RWPE1 (cell line): ENCODE measurements at regions not wholly inside any gene's neighbourhood (a gene's known extent, or its start where the extent isn't known, plus 50 kb on each side); places are given as distances from the start of the nearest gene placed in this dataset.
"Not testable (repeated sequence)": the region's sequence is repeated elsewhere in the genome, so short reads cannot be mapped to it uniquely, and the experiment has no call there.

ENCODE experiments used
- CTCF ChIA-PET: fragments of 350-600 bp; sonication (Branson Sonifier 250); formaldehyde crosslinking; extraction: SDS; loops from one replicate; lab custom pipeline; 2021; lab: Yijun Ruan, JAX
- POLR2A ChIA-PET: fragments of 400-600 bp; formaldehyde crosslinking; extraction: SDS; loops from one replicate; lab custom pipeline; 2020; ENCODE audit warnings: antibody characterized with exemption; ENCODE audit not compliant: low non-redundant PET; lab: Yijun Ruan, JAX
- DNase-seq: peaks from one replicate; pipeline ENCODE4 v3.0.0; 2012; ENCODE audit warnings: low spot score
- H3K27ac ChIP-seq: fragments of 450-650 bp; 2 replicates; pipeline ENCODE4 v1.5.1; 2017
- TF ChIP-seq, protein P1 (sequence below): fragments of 450-650 bp; conservative IDR thresholded peaks from 2 replicates; pipeline ENCODE4 v1.5.1; 2017; ENCODE audit warnings: low read depth, mild to moderate bottlenecking

- DNase-seq: no peak
- CTCF ChIA-PET: interaction anchor here (1.3 kb wide), 1 partner anchor 273 kb away, joined by 3 read pairs; no protein-coding TSS in a partner anchor
- TF ChIP-seq, protein P1, sequence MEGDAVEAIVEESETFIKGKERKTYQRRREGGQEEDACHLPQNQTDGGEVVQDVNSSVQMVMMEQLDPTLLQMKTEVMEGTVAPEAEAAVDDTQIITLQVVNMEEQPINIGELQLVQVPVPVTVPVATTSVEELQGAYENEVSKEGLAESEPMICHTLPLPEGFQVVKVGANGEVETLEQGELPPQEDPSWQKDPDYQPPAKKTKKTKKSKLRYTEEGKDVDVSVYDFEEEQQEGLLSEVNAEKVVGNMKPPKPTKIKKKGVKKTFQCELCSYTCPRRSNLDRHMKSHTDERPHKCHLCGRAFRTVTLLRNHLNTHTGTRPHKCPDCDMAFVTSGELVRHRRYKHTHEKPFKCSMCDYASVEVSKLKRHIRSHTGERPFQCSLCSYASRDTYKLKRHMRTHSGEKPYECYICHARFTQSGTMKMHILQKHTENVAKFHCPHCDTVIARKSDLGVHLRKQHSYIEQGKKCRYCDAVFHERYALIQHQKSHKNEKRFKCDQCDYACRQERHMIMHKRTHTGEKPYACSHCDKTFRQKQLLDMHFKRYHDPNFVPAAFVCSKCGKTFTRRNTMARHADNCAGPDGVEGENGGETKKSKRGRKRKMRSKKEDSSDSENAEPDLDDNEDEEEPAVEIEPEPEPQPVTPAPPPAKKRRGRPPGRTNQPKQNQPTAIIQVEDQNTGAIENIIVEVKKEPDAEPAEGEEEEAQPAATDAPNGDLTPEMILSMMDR: no peak
- POLR2A ChIA-PET: no interaction called here
- no peak overlapping the region for H3K27ac ChIP-seq
Measured at GRCh38 chr2:48197618-48198017, 116.9 kb upstream of the FOXN2 start.

- no peak for DNase-seq
- no peak overlapping the region for H3K27ac ChIP-seq
- ChIA-PET CTCF (interaction anchor here (1.3 kb wide), 1 partner anchor 272 kb away, joined by 3 read pairs; no protein-coding TSS in a partner anchor), POLR2A (no interaction called here)
- TF ChIP-seq, protein P1: no peak
Measured at GRCh38 chr2:48198371-48198770, 116.1 kb upstream of the FOXN2 start.

DNA sequence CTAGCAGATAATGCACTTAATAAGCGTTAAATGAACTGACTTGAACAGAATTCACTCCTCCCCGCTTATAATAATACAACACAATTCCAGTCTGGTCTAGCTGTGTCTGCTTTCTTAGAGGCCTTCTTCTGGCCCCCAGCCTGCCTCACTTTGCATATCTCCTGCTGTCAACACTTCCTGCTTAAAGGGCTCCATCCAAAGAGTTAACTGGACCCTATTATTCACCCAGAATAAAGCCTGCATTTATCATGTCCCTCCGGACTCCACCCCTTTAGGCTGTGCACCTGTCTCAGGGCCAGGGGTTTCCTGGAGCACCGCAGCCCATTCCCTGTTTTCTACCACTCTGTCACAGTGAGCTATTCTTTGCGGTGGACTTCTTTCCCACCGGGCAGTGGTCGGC is 115.4 kb upstream of the FOXN2 start:
- TF ChIP-seq, protein P1: no peak
- no peak for DNase-seq
- ChIA-PET CTCF (no interaction called here), POLR2A (no interaction called here)
- H3K27ac ChIP-seq: no peak overlapping the region

DNA sequence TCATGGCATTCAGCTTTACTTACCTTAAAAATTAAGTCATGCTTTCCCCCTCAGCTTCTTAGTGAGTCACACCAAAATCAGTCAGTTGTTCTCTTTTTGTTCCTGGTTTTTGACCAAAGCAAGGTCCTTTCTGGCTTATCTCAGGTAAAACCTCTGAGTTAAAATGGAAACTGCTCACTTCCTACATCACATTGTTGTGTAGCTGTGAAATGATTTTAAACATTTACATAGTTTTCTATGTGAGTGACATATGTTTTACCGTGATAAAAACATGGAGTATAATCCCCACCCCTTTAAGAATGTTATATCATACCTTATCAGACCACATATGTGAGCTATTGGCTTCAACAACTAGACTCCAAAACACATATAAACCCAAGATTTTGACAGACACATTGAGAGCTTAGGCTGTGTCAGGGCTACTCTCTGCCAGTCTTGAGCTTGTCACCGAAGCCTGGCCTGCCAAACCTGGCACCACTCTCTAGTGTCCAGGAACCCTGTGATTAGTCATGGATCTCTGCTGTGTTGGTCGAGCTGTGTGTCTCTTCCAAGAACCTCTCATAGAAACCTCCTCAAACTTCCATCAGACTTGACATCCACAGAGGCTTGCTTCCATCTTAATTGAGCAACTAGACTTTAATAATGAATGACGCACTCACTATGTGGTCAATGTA is 113.7 kb upstream of the FOXN2 start:
- POLR2A ChIA-PET: no interaction called here

GRCh38 chr2:48201435-48201834 is 113.0 kb upstream of the FOXN2 start:
- DNase-seq, CTCF ChIA-PET, POLR2A ChIA-PET, H3K27ac ChIP-seq: not testable (repeated sequence)

More for the DNA sequence above, 113.7 kb upstream of the FOXN2 start:
- CTCF ChIA-PET: no interaction called here
- TF ChIP-seq, protein P1: no peak
- no peak for DNase-seq
- H3K27ac ChIP-seq: no peak overlapping the region

- TF ChIP-seq, protein P1: no peak
- CTCF ChIA-PET: interaction anchor here (0.7 kb wide), 1 partner anchor 10 kb away, joined by 3 read pairs; no protein-coding TSS in a partner anchor
Measured at GRCh38 chr2:48202863-48203642, 111.4 kb upstream of the FOXN2 start.

DNA sequence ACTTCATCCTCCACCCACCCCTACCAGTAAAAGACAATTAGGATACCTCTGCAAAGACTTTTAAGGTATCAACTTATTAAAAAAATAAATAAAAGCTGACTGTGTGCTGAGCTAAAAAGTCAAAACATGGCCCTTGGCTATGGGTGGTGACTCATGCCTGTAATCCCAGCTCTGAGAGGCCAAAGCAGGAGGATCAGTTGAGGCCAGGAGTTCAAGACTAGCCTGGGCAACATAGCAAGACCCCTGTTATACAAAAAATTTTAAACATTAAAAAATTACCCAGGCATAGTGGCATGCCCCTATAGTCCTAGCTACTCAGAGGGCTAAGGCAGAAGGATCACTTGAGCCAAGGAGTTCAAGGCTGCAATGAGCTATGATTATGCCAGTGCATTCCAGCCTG is 110.8 kb upstream of the FOXN2 start:
- no peak overlapping the region for H3K27ac ChIP-seq
- ChIA-PET POLR2A (no interaction called here), CTCF (no interaction called here)
- TF ChIP-seq, protein P1: no peak
- no peak for DNase-seq

More at GRCh38 chr2:48202863-48203642, 111.4 kb upstream of the FOXN2 start:
- POLR2A ChIA-PET: no interaction called here
- H3K27ac ChIP-seq: no peak overlapping the region
- DNase-seq: no peak
